ENCODE measurements at regions not wholly inside any gene's neighbourhood (a gene's known extent, or its start where the extent isn't known, plus 50 kb on each side); places are given as distances from the start of the nearest gene placed in this dataset.

DNA sequence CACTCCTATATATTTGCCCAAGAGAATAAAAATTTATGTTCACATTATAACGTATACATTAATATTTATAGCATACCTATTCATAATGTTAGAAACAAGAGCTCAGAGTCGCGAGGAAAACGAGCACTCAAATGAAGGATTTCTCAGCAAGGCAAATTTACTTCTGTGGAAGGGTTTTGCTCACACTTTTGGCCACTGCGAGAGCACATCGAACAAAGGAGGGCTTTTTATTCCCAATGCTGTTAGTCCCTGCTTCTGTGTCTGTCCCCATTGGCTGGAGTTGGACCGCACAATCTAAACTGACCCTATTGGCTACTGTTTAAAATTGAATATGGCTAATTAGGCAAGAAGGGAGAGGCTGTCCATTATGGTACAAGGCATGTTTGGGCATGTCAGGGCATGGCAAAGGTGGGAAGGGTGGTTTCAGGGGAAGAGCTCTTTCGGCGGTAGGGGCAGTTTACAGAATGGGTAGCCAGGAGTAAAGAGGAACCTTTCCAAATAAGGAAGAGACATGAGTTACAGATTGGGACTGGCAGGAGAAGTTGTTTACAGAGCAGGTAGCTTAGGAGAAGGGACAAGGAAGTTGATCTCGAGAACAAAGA is 702.9 kb downstream of the TRHDE start:
- H3K27me3 ChIP-seq (ENCODE audit: insufficient read depth, low read length) = no peaks in the 10 kb centered on the region
- peaks cover 3% of the 10 kb centered on the region for H3K9me3 ChIP-seq (ENCODE audit: low read depth, low read length)
- TF ChIP-seq, protein P1, sequence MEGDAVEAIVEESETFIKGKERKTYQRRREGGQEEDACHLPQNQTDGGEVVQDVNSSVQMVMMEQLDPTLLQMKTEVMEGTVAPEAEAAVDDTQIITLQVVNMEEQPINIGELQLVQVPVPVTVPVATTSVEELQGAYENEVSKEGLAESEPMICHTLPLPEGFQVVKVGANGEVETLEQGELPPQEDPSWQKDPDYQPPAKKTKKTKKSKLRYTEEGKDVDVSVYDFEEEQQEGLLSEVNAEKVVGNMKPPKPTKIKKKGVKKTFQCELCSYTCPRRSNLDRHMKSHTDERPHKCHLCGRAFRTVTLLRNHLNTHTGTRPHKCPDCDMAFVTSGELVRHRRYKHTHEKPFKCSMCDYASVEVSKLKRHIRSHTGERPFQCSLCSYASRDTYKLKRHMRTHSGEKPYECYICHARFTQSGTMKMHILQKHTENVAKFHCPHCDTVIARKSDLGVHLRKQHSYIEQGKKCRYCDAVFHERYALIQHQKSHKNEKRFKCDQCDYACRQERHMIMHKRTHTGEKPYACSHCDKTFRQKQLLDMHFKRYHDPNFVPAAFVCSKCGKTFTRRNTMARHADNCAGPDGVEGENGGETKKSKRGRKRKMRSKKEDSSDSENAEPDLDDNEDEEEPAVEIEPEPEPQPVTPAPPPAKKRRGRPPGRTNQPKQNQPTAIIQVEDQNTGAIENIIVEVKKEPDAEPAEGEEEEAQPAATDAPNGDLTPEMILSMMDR (IDR thresholded peaks at IDR 0.05; ENCODE audit: extremely low read depth, low read depth, low read length) = no peak
- H4K20me1 ChIP-seq (ENCODE audit: insufficient read depth, low read length) = no peaks in the 10 kb centered on the region
- no peak overlapping the region for H3K4me2 ChIP-seq (ENCODE audit: insufficient read depth, low read length)
- H3K4me3 ChIP-seq (ENCODE audit: insufficient read depth, low read length) = no peak overlapping the region
- no peak overlapping the region for H2AFZ ChIP-seq (ENCODE audit: low read length)
- no peaks in the 10 kb centered on the region for H3K36me3 ChIP-seq (ENCODE audit: insufficient read depth, low read length)
- H3K4me1 ChIP-seq (ENCODE audit: insufficient read depth, low read length) = no peaks in the 10 kb centered on the region
- DNase-seq (ENCODE audit: insufficient read length, low spot score, missing footprints) = no peak
- no peak overlapping the region for H3K27ac ChIP-seq (ENCODE audit: low read depth, low read length)
- no peaks in the 10 kb centered on the region for H3K79me2 ChIP-seq (ENCODE audit: insufficient read depth, low read length)

DNA sequence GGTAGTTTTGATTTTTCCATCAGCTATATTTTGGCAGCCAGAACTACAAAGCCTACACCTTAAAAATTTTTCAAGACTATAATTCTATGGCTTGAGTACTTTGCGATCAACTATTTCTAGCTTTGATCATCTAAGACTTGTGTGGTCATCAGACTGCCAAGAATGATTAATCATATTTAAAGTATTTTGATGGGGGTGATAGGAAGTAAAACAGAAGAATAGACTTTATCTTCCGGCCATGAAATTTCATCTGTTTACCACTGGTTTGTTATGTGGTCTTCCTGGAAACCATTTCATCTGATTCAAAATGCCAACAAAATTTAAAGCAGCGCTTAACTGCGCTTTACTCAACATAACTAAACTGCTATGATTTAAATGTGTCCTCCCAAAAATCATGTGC is 706.8 kb downstream of the TRHDE start:
- no peak overlapping the region for H2AFZ ChIP-seq (ENCODE audit: low read length)
- no peaks in the 10 kb centered on the region for H3K79me2 ChIP-seq (ENCODE audit: insufficient read depth, low read length)
- H3K4me2 ChIP-seq (ENCODE audit: insufficient read depth, low read length) = no peak overlapping the region
- no peaks in the 10 kb centered on the region for H4K20me1 ChIP-seq (ENCODE audit: insufficient read depth, low read length)
- H3K36me3 ChIP-seq (ENCODE audit: insufficient read depth, low read length) = no peaks in the 10 kb centered on the region
- H3K4me3 ChIP-seq (ENCODE audit: insufficient read depth, low read length) = no peak overlapping the region
- no peaks in the 10 kb centered on the region for H3K4me1 ChIP-seq (ENCODE audit: insufficient read depth, low read length)
- no peak overlapping the region for H3K27ac ChIP-seq (ENCODE audit: low read depth, low read length)
- H3K9me3 ChIP-seq (ENCODE audit: low read depth, low read length) = peaks cover 3% of the 10 kb centered on the region
- no peak for DNase-seq (ENCODE audit: insufficient read length, low spot score, missing footprints)
- H3K27me3 ChIP-seq (ENCODE audit: insufficient read depth, low read length) = no peaks in the 10 kb centered on the region
- TF ChIP-seq, protein P1 (IDR thresholded peaks at IDR 0.05; ENCODE audit: extremely low read depth, low read depth, low read length) = no peak

- TF ChIP-seq, protein P1 (IDR thresholded peaks at IDR 0.05; ENCODE audit: extremely low read depth, low read depth, low read length) = no peak
- Histone ChIP-seq H3K4me3 (ENCODE audit: insufficient read depth, low read length) (no peak overlapping the region), H3K4me1 (ENCODE audit: insufficient read depth, low read length) (no peaks in the 10 kb centered on the region), H4K20me1 (ENCODE audit: insufficient read depth, low read length) (no peaks in the 10 kb centered on the region), H3K79me2 (ENCODE audit: insufficient read depth, low read length) (no peaks in the 10 kb centered on the region), H3K9me3 (ENCODE audit: low read depth, low read length) (peaks cover 4% of the 10 kb centered on the region), H3K27ac (ENCODE audit: low read depth, low read length) (no peak overlapping the region), H3K27me3 (ENCODE audit: insufficient read depth, low read length) (no peaks in the 10 kb centered on the region), H3K36me3 (ENCODE audit: insufficient read depth, low read length) (no peaks in the 10 kb centered on the region), H3K4me2 (ENCODE audit: insufficient read depth, low read length) (no peak overlapping the region), H2AFZ (ENCODE audit: low read length) (no peak overlapping the region)
- no peak for DNase-seq (ENCODE audit: insufficient read length, low spot score, missing footprints)
These were observed 710.2 kb downstream of the TRHDE start for GRCh38 chr12:72982356-72982755.

DNA sequence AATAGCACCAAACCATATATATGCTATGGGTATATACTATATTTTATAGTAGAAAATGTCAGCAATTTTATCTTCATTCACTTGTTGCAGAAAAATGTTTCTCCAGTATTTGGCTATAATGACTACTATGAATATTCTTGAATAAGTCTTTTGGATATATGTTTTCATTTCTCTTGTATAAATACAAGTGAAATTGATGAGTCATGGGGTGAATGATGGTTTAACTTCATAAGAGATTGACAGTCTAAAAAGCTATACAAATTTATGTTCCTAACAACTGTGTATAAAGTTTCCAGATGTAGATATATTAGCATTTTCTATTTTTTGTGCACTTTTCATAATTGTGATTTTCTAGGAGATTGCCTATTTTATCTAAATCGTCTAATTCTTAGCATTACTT is 714.8 kb downstream of the TRHDE start:
- no peaks in the 10 kb centered on the region for H3K79me2 ChIP-seq (ENCODE audit: insufficient read depth, low read length)
- no peaks in the 10 kb centered on the region for H3K27me3 ChIP-seq (ENCODE audit: insufficient read depth, low read length)
- TF ChIP-seq, protein P1 (IDR thresholded peaks at IDR 0.05; ENCODE audit: extremely low read depth, low read depth, low read length) = no peak
- no peaks in the 10 kb centered on the region for H3K36me3 ChIP-seq (ENCODE audit: insufficient read depth, low read length)
- peaks cover 2% of the 10 kb centered on the region for H3K9me3 ChIP-seq (ENCODE audit: low read depth, low read length)
- H3K4me1 ChIP-seq (ENCODE audit: insufficient read depth, low read length) = no peaks in the 10 kb centered on the region
- DNase-seq (ENCODE audit: insufficient read length, low spot score, missing footprints) = no peak
- H3K4me2 ChIP-seq (ENCODE audit: insufficient read depth, low read length) = no peak overlapping the region
- no peak overlapping the region for H2AFZ ChIP-seq (ENCODE audit: low read length)
- H3K4me3 ChIP-seq (ENCODE audit: insufficient read depth, low read length) = no peak overlapping the region
- no peaks in the 10 kb centered on the region for H4K20me1 ChIP-seq (ENCODE audit: insufficient read depth, low read length)
- no peak overlapping the region for H3K27ac ChIP-seq (ENCODE audit: low read depth, low read length)

Data from osteoblast (primary cell).